ENCODE measurements at regions not wholly inside any gene's neighbourhood (a gene's known extent, or its start where the extent isn't known, plus 50 kb on each side); places are given as distances from the start of the nearest gene placed in this dataset.

DNA sequence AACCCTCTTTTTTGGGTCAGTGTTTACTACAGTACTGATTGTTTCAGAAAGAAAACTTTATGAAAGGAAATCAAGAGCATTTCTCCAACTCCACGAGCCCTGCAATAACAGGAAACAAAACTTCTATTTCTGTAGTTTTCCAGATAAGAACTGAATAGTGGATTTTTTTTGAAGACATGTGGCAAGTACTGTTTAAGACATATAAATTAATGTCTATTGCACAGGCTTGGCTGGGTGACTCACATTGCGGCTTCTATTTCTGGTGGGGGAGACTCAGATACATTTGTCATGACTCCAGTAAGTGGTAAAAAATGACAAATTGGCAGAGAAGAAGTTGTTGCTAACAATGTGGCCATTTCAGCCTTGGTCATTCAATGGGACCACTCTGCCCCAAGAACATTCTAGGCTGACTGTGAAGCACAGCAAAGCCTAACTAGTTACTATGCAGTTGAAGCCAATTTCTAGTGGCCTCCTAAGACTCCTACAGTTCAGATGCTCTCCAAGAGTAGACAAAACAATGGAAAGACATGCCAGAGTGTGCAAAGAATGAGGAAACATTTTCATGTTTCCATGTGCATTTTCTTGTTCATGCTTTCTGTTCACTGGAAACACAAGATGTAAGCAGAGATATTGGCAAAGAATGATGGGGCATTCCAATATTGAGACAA lies 200.9 kb downstream of the EDN1 start:
- FAIRE-seq: no peak
- no peak for DNase-seq (ENCODE audit: low read depth in 1 of 2, low spot score in 2 of 2)
- TF ChIP-seq EZH2 (IDR thresholded peaks at IDR 0.05; ENCODE audit: low read depth, low read length, severe bottlenecking) (no peak), EP300 (IDR thresholded peaks at IDR 0.05; ENCODE audit: borderline replicate concordance in 1 of 2, low read depth in 2 of 2, low read length in 2 of 2) (no peak), MAFK (IDR thresholded peaks at IDR 0.05; ENCODE audit: low read depth, low read length) (no peak), RAD21 (IDR thresholded peaks at IDR 0.05 in 1 of 2, conservative IDR thresholded peaks at IDR 0.05 in 1 of 2; ENCODE audit: low read depth in 2 of 2, low read length in 2 of 2) (no peak), POU5F1 (IDR thresholded peaks at IDR 0.05; ENCODE audit: low read depth, low read length) (no peak), CTBP2 (IDR thresholded peaks at IDR 0.05; ENCODE audit: borderline replicate concordance, insufficient read depth, insufficient read length, low read length) (no peak), RBBP5 (IDR thresholded peaks at IDR 0.05; ENCODE audit: borderline replicate concordance, low read depth, low read length) (no peak), E2F6 (IDR thresholded peaks at IDR 0.05) (no peak), BRCA1 (IDR thresholded peaks at IDR 0.05; ENCODE audit: low read depth, low read length) (no peak)
- no peak overlapping the region for H3K56ac ChIP-seq (replicated peaks; ENCODE audit: insufficient read length, low read depth, low read length)
- no peaks in the 10 kb centered on the region; a peak in 1 of 4 replicates for H3K9me3 ChIP-seq (ENCODE audit: insufficient read depth in 2 of 2, low read depth in 1 of 2, low read length in 1 of 2)
- 100% methylated on average over 2 of the region's 2 CpGs; no CpG with 5 or more reads in 1 of the 2 experiments for WGBS, 2 experiments (ENCODE audit: extremely low coverage in 1 of 2, insufficient coverage in 1 of 2, insufficient read length in 1 of 2, insufficient replicate concordance in 2 of 2, low coverage in 1 of 2, low lambda C conversion rate in 2 of 2, missing lambda C conversion rate in 1 of 2)
- no peak overlapping the region for H3K23ac ChIP-seq (ENCODE audit: insufficient read length)
- no peak overlapping the region for H4K91ac ChIP-seq (replicated peaks; ENCODE audit: insufficient read length, low read length)
- H4K20me1 ChIP-seq (replicated peaks in 1 of 2; ENCODE audit: control insufficient read depth in 1 of 2, insufficient read depth in 2 of 2, low read length in 2 of 2): no peaks in the 10 kb centered on the region
- H2BK15ac ChIP-seq (ENCODE audit: low read length): no peak overlapping the region
- H4K5ac ChIP-seq (ENCODE audit: insufficient read length, low read depth, low read length): no peak overlapping the region
- no peak overlapping the region for H3K4me3 ChIP-seq (ENCODE audit: extremely low read depth in 1 of 4, insufficient read depth in 2 of 4, low read depth in 3 of 4, low read length in 4 of 4)
- no peak overlapping the region for H2BK120ac ChIP-seq (replicated peaks; ENCODE audit: low read depth, low read length)
- no peak overlapping the region for H3K4me2 ChIP-seq (ENCODE audit: insufficient read depth in 1 of 2, low read depth in 2 of 2, low read length in 2 of 2)
- no peaks in the 10 kb centered on the region for H3K79me2 ChIP-seq (ENCODE audit: control insufficient read depth in 1 of 2, insufficient read depth in 2 of 2, low read length in 2 of 2)
- H3K23me2 ChIP-seq (ENCODE audit: low read depth, low read length): no peaks in the 10 kb centered on the region
- H2BK20ac ChIP-seq (ENCODE audit: low read length): no peak overlapping the region
- no peak overlapping the region for H3K27ac ChIP-seq (ENCODE audit: low read depth, low read length)
- no peaks in the 10 kb centered on the region for H3K27me3 ChIP-seq (replicated peaks in 1 of 4; ENCODE audit: control insufficient read depth in 3 of 4, extremely low read depth in 1 of 4, insufficient read depth in 3 of 4, low read length in 3 of 4)
- no peak overlapping the region for H2AFZ ChIP-seq (ENCODE audit: low read length)
- H4K8ac ChIP-seq (ENCODE audit: extremely low read depth, insufficient read depth, low read length): no peak overlapping the region
- H2BK5ac ChIP-seq (ENCODE audit: low read depth, low read length): no peak overlapping the region
- H3K36me3 ChIP-seq (ENCODE audit: control insufficient read depth in 2 of 4, insufficient read depth in 4 of 4, low read length in 3 of 4): no peaks in the 10 kb centered on the region
- no peak overlapping the region for H3K14ac ChIP-seq (ENCODE audit: insufficient read length)
- no peak overlapping the region for H2BK12ac ChIP-seq (ENCODE audit: low read depth, low read length)
- ChIA-PET CTCF (ENCODE audit: partially characterized antibody) (interaction anchor here (2.9 kb wide), 1 partner anchor 8 kb away, joined by 11 read pairs; no protein-coding TSS in a partner anchor), POLR2A (ENCODE audit: partially characterized antibody) (no interaction called here)
- no peak overlapping the region for H3K4ac ChIP-seq (replicated peaks; ENCODE audit: insufficient read length, low read depth, low read length)
- no peak overlapping the region for H2AK5ac ChIP-seq (ENCODE audit: low read depth, low read length)
- no peaks in the 10 kb centered on the region for H3K79me1 ChIP-seq (ENCODE audit: low read depth, low read length)
- H3K9ac ChIP-seq (replicated peaks in 1 of 4; ENCODE audit: extremely low read depth in 1 of 4, low read depth in 3 of 4, low read length in 3 of 4): no peak overlapping the region
- H3K18ac ChIP-seq (ENCODE audit: extremely low read depth, low read length): no peak overlapping the region
- no peaks in the 10 kb centered on the region for H3K4me1 ChIP-seq (replicated peaks in 1 of 4; ENCODE audit: control insufficient read depth in 3 of 4, insufficient read depth in 4 of 4, low read length in 3 of 4)

All from H1 (cell line).